CD8-positive, alpha-beta memory T cell (primary cell): ENCODE measurements at regions not wholly inside any gene's neighbourhood (a gene's known extent, or its start where the extent isn't known, plus 50 kb on each side); places are given as distances from the start of the nearest gene placed in this dataset.

ENCODE experiments used
- CTCF ChIA-PET: fragments of 350-600 bp; sonication (Branson Sonifier 250); formaldehyde crosslinking; loops from one replicate; lab custom pipeline; 2021; ENCODE audit warnings: antibody characterized with exemption; lab: Charles Lee
- POLR2A ChIA-PET: fragments of 350-600 bp; sonication (Branson Sonifier 250); formaldehyde crosslinking; loops from one replicate; lab custom pipeline; 2021; ENCODE audit warnings: antibody characterized with exemption; lab: Charles Lee
- DNase-seq, 5 donors: peaks; one replicate each; pipeline versions ENCODE4 v3.0.0 to v3.0.0-alpha.2; 2020 to 2022; ENCODE audit warnings: mixed read lengths in 1 of 5
- H3K27ac ChIP-seq: one replicate; pipeline ENCODE4 v1.7.0; 2013; ENCODE audit warnings: low read depth, mild to moderate bottlenecking, low read length, moderate library complexity
- H3K27me3 ChIP-seq: 2 replicates; pipeline ENCODE4 v1.7.0; 2013; ENCODE audit warnings: low read length, mild to moderate bottlenecking; ENCODE audit not compliant: insufficient read depth, poor library complexity, severe bottlenecking
- H3K36me3 ChIP-seq: 2 replicates; pipeline ENCODE4 v1.7.0; 2013; ENCODE audit warnings: mild to moderate bottlenecking, low read length, moderate library complexity; ENCODE audit not compliant: insufficient read depth
- H3K4me1 ChIP-seq: 2 replicates; pipeline ENCODE4 v1.7.0; 2013; ENCODE audit warnings: mild to moderate bottlenecking, low read length, moderate library complexity; ENCODE audit not compliant: insufficient read depth
- H3K4me3 ChIP-seq: 2 replicates; pipeline ENCODE4 v1.7.0; 2013; ENCODE audit warnings: mild to moderate bottlenecking, low read length
- H3K9me3 ChIP-seq: 2 replicates; pipeline ENCODE4 v1.7.0; 2013; ENCODE audit warnings: mild to moderate bottlenecking, low read length
- H3K27ac Mint-ChIP-seq, 8 donors: one replicate each; pipeline ENCODE4 v1.8.0; 2020 to 2021; ENCODE audit warnings: mixed read lengths in 8 of 8, mild to moderate bottlenecking in 6 of 8, inconsistent platforms in 3 of 8, moderate library complexity in 3 of 8
- H3K27me3 Mint-ChIP-seq, 2 donors: one replicate each; pipeline ENCODE4 v1.8.0; 2020 to 2021; ENCODE audit warnings: mixed read lengths in 2 of 2, mild to moderate bottlenecking in 1 of 2, moderate library complexity in 1 of 2
- H3K36me3 Mint-ChIP-seq, 3 donors: one replicate each; pipeline ENCODE4 v1.8.0; 2020 to 2021; ENCODE audit warnings: mixed read lengths in 3 of 3, inconsistent platforms in 1 of 3, mild to moderate bottlenecking in 1 of 3
- H3K4me1 Mint-ChIP-seq, 3 donors: one replicate each; pipeline ENCODE4 v1.8.0; 2020 to 2021; ENCODE audit warnings: mixed read lengths in 3 of 3, inconsistent platforms in 1 of 3, mild to moderate bottlenecking in 1 of 3
- H3K4me3 Mint-ChIP-seq, 7 donors: one replicate each; pipeline ENCODE4 v1.8.0; 2020 to 2021; ENCODE audit warnings: mixed read lengths in 7 of 7, mild to moderate bottlenecking in 6 of 7, moderate library complexity in 4 of 7, inconsistent platforms in 2 of 7
- H3K9me3 Mint-ChIP-seq, 5 donors: one replicate each; pipeline ENCODE4 v1.8.0; 2020 to 2022; ENCODE audit warnings: mixed read lengths in 5 of 5, mild to moderate bottlenecking in 3 of 5, moderate library complexity in 2 of 5, inconsistent platforms in 1 of 5

- CTCF ChIA-PET: no interaction called here
- DNase-seq: no peak
- H3K27me3 ChIP-seq: no peaks in the 10 kb centered on the region
- no peaks in the 10 kb centered on the region for H3K36me3 ChIP-seq
- no peak overlapping the region for H3K4me3 ChIP-seq
- H3K36me3 Mint-ChIP-seq: no peaks in the 10 kb centered on the region
- H3K4me1 Mint-ChIP-seq: no peaks in the 10 kb centered on the region
- no peaks in the 10 kb centered on the region for H3K27me3 Mint-ChIP-seq
- POLR2A ChIA-PET: no interaction called here
- no peak overlapping the region for H3K27ac ChIP-seq
- H3K9me3 ChIP-seq: no peaks in the 10 kb centered on the region
- H3K9me3 Mint-ChIP-seq: no peaks in the 10 kb centered on the region
- H3K4me1 ChIP-seq: no peaks in the 10 kb centered on the region
- no peak overlapping the region for H3K27ac Mint-ChIP-seq
- no peak overlapping the region for H3K4me3 Mint-ChIP-seq
Observed at GRCh38 chr3:110749006-110749405, 322.6 kb upstream of the NECTIN3 start.

GRCh38 chr3:110750201-110750600 is 321.4 kb upstream of the NECTIN3 start:
- ChIA-PET POLR2A (no interaction called here), CTCF (no interaction called here)
- Histone ChIP-seq H3K4me3 (no peak overlapping the region), H3K4me1 (no peaks in the 10 kb centered on the region), H3K9me3 (no peaks in the 10 kb centered on the region), H3K27ac (no peak overlapping the region), H3K36me3 (no peaks in the 10 kb centered on the region), H3K27me3 (no peaks in the 10 kb centered on the region)
- Mint-ChIP-seq H3K4me3 (no peak overlapping the region), H3K9me3 (no peaks in the 10 kb centered on the region), H3K27ac (no peak overlapping the region), H3K27me3 (no peaks in the 10 kb centered on the region), H3K4me1 (no peaks in the 10 kb centered on the region), H3K36me3 (no peaks in the 10 kb centered on the region)
- no peak for DNase-seq

- Mint-ChIP-seq H3K9me3 (no peaks in the 10 kb centered on the region), H3K27ac (no peak overlapping the region), H3K4me1 (no peaks in the 10 kb centered on the region), H3K4me3 (no peak overlapping the region), H3K36me3 (no peaks in the 10 kb centered on the region), H3K27me3 (no peaks in the 10 kb centered on the region)
- Histone ChIP-seq H3K27me3 (no peaks in the 10 kb centered on the region), H3K4me1 (no peaks in the 10 kb centered on the region), H3K27ac (no peak overlapping the region), H3K9me3 (no peaks in the 10 kb centered on the region), H3K36me3 (no peaks in the 10 kb centered on the region), H3K4me3 (no peak overlapping the region)
- CTCF ChIA-PET: interaction anchor here (1.6 kb wide), 1 partner anchor 18 kb away, joined by 3 read pairs; no protein-coding TSS in a partner anchor
- POLR2A ChIA-PET: no interaction called here
- no peak for DNase-seq
Observed at GRCh38 chr3:110752307-110752706, 319.3 kb upstream of the NECTIN3 start.

- Mint-ChIP-seq H3K9me3 (no peaks in the 10 kb centered on the region), H3K4me3 (no peak overlapping the region), H3K27ac (no peak overlapping the region), H3K36me3 (no peaks in the 10 kb centered on the region), H3K4me1 (no peaks in the 10 kb centered on the region), H3K27me3 (no peaks in the 10 kb centered on the region)
- ChIA-PET POLR2A (no interaction called here), CTCF (no interaction called here)
- no peaks in the 10 kb centered on the region for H3K27me3 ChIP-seq
- no peaks in the 10 kb centered on the region for H3K9me3 ChIP-seq
- no peak for DNase-seq
- H3K4me1 ChIP-seq: no peaks in the 10 kb centered on the region
- no peak overlapping the region for H3K4me3 ChIP-seq
- H3K36me3 ChIP-seq: no peaks in the 10 kb centered on the region
- no peak overlapping the region for H3K27ac ChIP-seq
Observed at GRCh38 chr3:110753516-110753915, 318.1 kb upstream of the NECTIN3 start.

- CTCF ChIA-PET: no interaction called here
Observed at GRCh38 chr3:110754212-110754916, 317.3 kb upstream of the NECTIN3 start.

GRCh38 chr3:110755345-110755744 is 316.3 kb upstream of the NECTIN3 start:
- Histone ChIP-seq H3K9me3 (no peaks in the 10 kb centered on the region), H3K36me3 (no peaks in the 10 kb centered on the region), H3K27me3 (no peaks in the 10 kb centered on the region), H3K27ac (no peak overlapping the region), H3K4me1 (no peaks in the 10 kb centered on the region), H3K4me3 (no peak overlapping the region)
- Mint-ChIP-seq H3K9me3 (no peaks in the 10 kb centered on the region), H3K4me3 (no peak overlapping the region), H3K36me3 (no peaks in the 10 kb centered on the region), H3K27ac (no peak overlapping the region), H3K27me3 (no peaks in the 10 kb centered on the region), H3K4me1 (no peaks in the 10 kb centered on the region)
- CTCF ChIA-PET: no interaction called here
- DNase-seq: no peak
- POLR2A ChIA-PET: no interaction called here

More at GRCh38 chr3:110754212-110754916, 317.3 kb upstream of the NECTIN3 start:
- no peak for DNase-seq
- Histone ChIP-seq H3K4me1 (no peaks in the 10 kb centered on the region), H3K4me3 (no peak overlapping the region), H3K36me3 (no peaks in the 10 kb centered on the region), H3K27me3 (no peaks in the 10 kb centered on the region), H3K27ac (no peak overlapping the region), H3K9me3 (no peaks in the 10 kb centered on the region)
- Mint-ChIP-seq H3K27me3 (no peaks in the 10 kb centered on the region), H3K4me3 (no peak overlapping the region), H3K4me1 (no peaks in the 10 kb centered on the region), H3K9me3 (no peaks in the 10 kb centered on the region), H3K27ac (no peak overlapping the region), H3K36me3 (no peaks in the 10 kb centered on the region)
- POLR2A ChIA-PET: no interaction called here

- Mint-ChIP-seq H3K4me3 (no peak overlapping the region), H3K36me3 (no peaks in the 10 kb centered on the region), H3K9me3 (peaks cover 0 to 2% (median 0%) of the 10 kb centered on the region in 5 donors), H3K4me1 (no peaks in the 10 kb centered on the region), H3K27ac (no peak overlapping the region), H3K27me3 (no peaks in the 10 kb centered on the region)
- Histone ChIP-seq H3K27me3 (no peaks in the 10 kb centered on the region), H3K27ac (no peak overlapping the region), H3K4me1 (no peaks in the 10 kb centered on the region), H3K36me3 (no peaks in the 10 kb centered on the region), H3K9me3 (no peaks in the 10 kb centered on the region), H3K4me3 (no peak overlapping the region)
- no peak for DNase-seq
- ChIA-PET CTCF (no interaction called here), POLR2A (no interaction called here)
Observed at GRCh38 chr3:110756705-110757104, 314.9 kb upstream of the NECTIN3 start.

DNA sequence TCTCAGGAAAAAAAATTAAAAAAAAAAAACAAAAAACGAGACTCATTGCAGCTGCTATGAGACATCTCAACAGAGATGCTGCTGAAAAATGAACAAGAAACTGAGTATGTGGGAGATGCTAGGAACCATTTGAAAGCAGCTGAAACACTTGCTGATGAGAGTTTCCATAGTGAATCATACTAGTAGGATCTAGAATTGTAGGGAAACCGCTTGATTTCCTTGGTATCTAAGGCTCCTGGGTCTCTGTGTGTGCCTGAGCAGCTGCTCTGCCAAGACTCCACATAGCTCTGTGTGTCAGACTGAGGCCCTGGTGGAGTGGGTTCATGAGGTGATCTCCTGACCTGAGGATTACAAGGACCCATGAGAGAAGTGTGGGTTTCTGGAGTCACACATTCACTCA is 313.4 kb upstream of the NECTIN3 start:
- H3K4me1 Mint-ChIP-seq: no peaks in the 10 kb centered on the region
- H3K27me3 ChIP-seq: no peaks in the 10 kb centered on the region
- H3K4me3 Mint-ChIP-seq: no peak overlapping the region
- H3K4me3 ChIP-seq: no peak overlapping the region
- ChIA-PET POLR2A (no interaction called here), CTCF (no interaction called here)
- H3K36me3 Mint-ChIP-seq: no peaks in the 10 kb centered on the region
- H3K27ac Mint-ChIP-seq: no peak overlapping the region
- DNase-seq: no peak
- H3K27ac ChIP-seq: no peak overlapping the region
- H3K36me3 ChIP-seq: no peaks in the 10 kb centered on the region
- H3K4me1 ChIP-seq: no peaks in the 10 kb centered on the region
- H3K9me3 Mint-ChIP-seq: peaks cover 0 to 2% (median 0%) of the 10 kb centered on the region in 5 donors
- no peaks in the 10 kb centered on the region for H3K9me3 ChIP-seq
- no peaks in the 10 kb centered on the region for H3K27me3 Mint-ChIP-seq
